ENCODE measurements at regions not wholly inside any gene's neighbourhood (a gene's known extent, or its start where the extent isn't known, plus 50 kb on each side); places are given as distances from the start of the nearest gene placed in this dataset.

DNA sequence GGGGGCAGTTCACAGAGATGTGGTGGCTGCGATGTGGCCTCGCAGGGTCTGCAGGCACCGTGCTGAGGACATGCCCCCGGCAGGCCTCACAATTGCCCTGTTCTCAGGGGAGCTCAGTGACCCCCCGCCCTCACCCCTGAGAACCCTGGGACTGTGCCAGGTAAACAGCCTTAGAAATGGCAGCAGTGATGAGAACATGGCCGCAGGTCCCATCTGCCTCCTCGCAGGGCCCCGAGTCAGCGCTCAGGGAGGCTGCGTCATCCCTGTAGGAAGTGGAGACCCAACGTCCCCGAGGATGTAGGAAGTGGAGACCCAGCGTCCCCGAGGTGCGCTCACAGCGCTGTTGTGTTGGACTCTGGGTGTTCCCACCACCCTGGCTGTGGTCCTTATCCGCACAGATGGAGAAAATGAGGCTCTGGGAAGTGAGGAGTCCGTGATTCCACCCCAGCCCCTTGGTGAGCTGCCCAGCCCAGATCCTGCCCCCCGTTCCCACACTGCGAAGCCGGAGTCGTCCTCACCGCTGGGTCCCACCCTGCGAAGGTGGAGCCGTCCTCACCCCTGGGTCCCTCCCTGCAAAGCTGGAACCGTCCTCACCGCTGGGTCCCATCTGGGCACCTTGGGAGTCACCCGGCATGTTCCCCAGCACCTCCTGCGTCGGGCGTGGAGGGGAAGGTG is 1086.8 kb downstream of the BRD1 start:
- no peak for DNase-seq

DNA sequence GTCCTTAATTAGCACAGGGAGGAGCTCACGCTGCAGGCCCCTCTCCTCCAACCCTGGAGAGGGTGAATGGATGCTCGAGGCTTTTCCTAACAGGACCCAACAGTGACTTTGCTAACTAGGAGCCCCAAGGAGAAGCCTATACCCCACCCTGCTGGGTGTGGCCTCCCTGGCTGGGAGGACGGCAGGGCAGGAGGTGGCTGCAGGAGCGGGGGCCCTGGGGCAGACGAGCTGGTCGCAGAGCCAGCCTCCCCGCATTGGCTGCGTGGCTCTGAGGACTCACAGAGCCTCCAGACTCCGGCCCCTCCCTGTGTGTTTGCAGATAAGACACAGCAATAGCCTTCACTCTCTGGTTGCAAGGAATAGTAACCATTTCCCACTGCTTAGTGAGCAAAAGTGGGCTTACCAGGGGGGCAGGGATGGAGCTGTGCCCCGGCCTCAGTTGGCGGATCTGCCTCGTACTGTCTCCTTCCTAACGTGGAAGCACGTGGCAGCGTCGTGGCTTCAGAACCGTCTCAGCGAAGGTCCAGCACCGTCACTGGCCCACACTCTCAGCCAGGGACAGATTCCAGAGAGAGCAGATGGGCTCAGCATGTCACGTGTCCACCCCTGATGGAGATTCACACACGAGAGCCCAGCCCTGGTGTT is 1087.5 kb downstream of the BRD1 start:
- DNase-seq = no peak

- DNase-seq = no peak
Measured at GRCh38 chr22:48739348-48740085, 1088.2 kb downstream of the BRD1 start.

GRCh38 chr22:48738204-48738980 is 1089.3 kb downstream of the BRD1 start:
- no peak for DNase-seq

DNA sequence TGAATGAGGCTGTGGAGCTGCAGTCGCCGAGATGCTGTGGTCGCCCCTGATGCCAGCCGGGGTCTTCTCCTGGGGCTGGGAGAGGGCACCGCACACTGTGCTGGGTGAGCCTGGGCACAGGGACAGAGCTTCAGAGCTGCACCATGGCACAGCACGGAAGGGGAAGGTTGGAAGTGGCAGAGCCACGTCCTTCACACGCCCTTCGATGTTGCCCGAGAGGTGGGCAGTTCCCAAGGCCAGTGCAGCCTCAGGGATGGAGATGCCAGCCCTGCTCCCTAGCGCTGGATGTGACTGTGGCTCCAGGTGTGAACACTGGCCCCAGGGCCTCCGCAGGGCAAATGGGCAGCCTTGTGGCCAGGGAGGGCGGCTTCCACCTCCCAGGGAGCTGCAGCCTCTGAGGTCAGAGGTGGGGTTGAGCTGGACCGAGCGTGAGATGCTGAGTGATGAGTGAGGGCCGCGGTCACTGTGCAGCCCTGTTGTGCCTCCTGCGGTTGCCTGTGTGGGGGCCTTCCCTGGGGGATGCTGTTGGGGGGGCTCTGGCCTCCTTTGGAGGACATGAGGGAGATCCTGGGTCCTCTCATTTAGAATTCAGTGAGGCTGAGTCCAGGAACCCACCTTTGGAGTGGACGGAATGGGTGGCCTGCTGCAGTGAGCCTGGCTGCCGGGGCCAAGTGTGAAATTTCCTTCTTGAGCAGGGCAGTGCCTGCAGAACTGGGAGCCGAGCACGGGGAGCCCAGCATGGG is 1090.0 kb downstream of the BRD1 start:
- DNase-seq = no peak

- DNase-seq = no peak
Measured at GRCh38 chr22:48736593-48737460, 1090.8 kb downstream of the BRD1 start.

GRCh38 chr22:48734961-48735360 is 1092.7 kb downstream of the BRD1 start:
- DNase-seq = no peak

GRCh38 chr22:48734359-48734758 is 1093.3 kb downstream of the BRD1 start:
- no peak for DNase-seq

DNA sequence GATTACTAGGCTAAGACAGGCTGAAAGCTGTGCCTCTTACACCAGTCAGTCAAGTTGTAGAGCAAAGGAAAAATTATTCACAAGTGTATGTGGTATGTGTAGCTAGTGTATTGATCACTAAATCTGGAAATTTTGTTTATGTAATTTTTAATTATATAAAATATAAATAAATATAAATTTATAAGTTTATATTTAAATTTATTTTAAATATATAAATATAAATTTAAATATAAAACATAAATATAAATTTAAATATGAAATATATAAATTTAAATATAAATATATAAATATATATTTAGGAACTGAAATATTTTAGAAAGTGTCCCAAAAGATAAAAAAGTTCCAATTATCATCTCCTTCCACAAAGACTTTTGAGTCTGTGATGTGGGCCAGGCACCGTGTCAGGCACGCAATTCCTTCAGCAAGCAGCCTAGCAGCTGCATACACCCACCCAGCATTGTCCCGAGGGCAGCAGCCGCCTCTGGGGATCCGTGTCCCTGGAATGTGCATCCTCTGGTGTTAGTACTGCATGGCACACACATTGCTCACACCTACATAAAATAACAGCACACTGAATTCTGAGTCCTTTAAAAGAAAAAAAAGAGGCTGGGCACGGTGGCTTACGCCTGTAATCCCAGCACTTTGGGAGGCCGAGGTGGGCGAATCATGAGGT is 1098.0 kb downstream of the BRD1 start:
- no peak for DNase-seq

DNA sequence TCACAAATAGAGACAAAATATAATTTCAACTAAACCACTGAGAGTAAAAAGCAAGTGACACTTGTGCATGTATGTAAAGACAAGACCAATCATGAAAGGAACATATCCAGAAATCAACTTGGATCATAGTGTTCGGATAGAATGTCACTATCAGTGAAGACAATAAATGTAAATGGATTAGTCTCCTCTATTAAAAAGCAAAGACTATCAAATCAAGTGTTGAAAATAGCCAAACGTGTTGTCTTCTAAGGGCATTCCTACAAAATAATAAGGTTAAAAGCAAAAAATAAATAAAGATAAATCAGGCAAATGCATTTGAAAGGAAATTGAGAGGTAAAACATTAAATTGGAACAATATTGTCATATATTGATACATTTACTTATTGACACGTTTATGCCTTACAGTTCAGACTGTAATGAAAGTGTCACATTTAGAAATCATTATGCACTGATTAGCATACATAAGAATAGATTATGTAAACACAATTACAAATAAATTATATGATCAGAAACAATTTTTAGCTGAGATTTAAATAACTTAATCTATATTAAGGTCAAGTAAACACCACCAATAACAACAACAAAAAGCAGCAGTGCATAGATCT is 1100.1 kb downstream of the BRD1 start:
- DNase-seq = no peak

- DNase-seq = no peak
Measured at GRCh38 chr22:48724899-48725298, 1102.8 kb downstream of the BRD1 start.

DNA sequence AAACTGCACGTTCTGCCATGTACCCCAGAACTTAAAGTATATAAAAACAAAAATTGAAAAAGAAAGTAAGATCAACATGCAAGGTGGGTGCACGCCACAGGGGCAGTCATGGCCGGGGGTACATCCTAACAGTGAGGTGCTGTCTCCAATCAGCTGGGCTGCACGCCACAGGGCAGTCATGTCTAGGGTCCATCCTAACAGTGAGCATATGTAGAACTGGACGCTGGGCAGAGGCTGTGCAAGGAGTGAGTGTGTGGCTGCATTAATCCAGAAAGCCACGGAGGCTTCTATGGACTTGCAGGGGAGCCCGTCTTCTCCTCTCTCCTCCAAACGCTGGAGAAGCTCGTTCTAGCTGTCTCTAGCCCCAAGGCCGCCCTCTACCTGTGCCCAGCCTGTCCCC is 1105.0 kb downstream of the BRD1 start:
- DNase-seq = no peak

GRCh38 chr22:48721395-48721669 is 1106.3 kb downstream of the BRD1 start:
- no peak for DNase-seq

- DNase-seq = no peak
Measured at GRCh38 chr22:48720662-48721394, 1106.8 kb downstream of the BRD1 start.

DNA sequence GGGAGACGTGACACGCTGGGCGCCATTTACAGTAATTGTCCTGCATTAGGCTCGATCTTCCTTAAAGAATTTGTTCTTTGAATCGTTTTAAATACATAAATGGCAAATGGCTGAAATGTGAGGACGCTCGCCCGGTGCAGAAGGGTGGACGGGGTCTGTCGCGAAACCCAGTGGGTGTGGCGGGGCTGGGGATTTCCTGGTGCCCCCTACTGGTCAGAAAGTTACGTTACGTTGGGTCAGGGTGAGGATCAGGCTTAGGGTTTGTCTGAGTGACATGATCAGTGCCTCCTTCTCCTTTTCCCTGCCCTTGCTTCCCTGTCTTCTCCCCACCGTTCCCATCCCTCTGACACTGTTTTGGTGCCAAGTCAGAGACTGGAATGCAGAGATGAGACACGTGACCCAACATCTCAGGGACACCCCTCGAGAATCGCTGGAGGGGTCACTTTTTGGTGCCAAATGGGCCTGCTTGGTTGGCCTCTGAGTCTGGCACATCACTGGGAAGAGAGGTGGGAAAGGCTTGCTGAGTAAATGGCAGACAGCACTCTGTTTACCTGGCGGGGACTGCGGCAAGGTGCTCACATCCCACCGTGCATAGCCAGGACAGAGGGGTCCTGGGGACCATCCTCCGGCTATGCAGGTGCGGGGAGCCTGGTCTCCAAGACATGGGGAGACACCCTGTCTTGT is 1107.6 kb downstream of the BRD1 start:
- DNase-seq = no peak

- DNase-seq = no peak
Measured at GRCh38 chr22:48718818-48719500, 1108.7 kb downstream of the BRD1 start.

DNA sequence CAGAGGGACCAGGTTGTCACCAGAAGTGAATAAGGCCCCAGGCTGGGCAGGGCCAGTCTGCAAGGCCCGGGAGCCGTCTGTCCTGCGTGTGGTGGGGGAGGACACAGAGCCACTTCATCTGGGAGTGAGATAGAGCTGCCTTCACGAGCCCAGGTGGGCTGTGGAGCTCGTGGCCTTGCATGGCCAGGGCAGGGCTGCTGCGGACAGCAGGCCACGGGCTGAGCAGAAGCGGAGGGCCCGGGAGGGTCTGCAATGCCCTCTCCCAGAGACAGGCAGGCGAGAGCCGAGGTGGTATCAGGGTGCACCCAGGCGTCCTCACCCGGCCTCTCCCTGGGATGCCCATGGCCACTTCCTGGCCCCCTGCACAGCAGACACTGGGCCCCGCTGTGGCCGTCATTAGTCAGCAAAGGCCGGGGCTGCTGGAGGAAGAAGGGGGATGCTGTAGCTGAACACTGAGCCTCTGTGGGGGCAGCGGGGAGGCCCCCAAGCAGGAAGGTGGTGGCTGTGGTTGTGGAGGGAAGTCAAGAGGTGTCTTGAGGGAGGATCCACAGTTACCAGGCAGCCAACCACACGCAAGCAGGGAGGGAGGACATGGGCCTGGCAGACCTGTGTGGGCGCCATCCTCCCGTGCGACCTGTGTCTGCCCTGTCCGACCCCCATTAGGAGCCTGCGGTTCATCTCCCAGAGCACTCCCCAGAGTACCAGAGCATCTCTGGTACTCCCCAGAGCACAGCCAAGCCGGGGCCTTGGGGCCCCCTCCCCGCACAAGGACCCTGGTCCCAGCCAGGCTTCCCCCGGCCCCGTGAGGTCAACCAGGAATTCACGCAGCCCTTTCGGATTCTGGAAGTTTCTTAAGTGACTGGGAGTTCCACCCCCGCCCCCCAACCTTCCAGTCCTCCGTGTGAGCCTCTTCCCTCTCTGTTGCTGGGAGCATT is 1109.5 kb downstream of the BRD1 start:
- DNase-seq = no peak

All from SW 1271 (cell line).